Dendritic cell treated with granulocyte-macrophage colony-stimulating factor and Interleukin-4, amounts not matched to agents 40 ng/mL and 50 ng/mL, for 4 days (primary cell): ENCODE measurements at regions not wholly inside any gene's neighbourhood (a gene's known extent, or its start where the extent isn't known, plus 50 kb on each side); places are given as distances from the start of the nearest gene placed in this dataset.

Experiments used
- H3K27ac Mint-ChIP-seq: one replicate; pipeline ENCODE4 v1.8.0; 2022; ENCODE audit warnings: mild to moderate bottlenecking, mixed read lengths
- H3K27me3 Mint-ChIP-seq: one replicate; pipeline ENCODE4 v1.8.0; 2022; ENCODE audit warnings: mild to moderate bottlenecking, mixed read lengths
- H3K36me3 Mint-ChIP-seq: one replicate; pipeline ENCODE4 v1.8.0; 2022; ENCODE audit warnings: low read depth, mixed read lengths
- H3K4me1 Mint-ChIP-seq: one replicate; pipeline ENCODE4 v1.8.0; 2022; ENCODE audit warnings: low read depth, mixed read lengths
- H3K4me3 Mint-ChIP-seq: one replicate; pipeline ENCODE4 v1.8.0; 2022; ENCODE audit warnings: mild to moderate bottlenecking, moderate library complexity, mixed read lengths
- H3K9me3 Mint-ChIP-seq: one replicate; pipeline ENCODE4 v1.8.0; 2022; ENCODE audit warnings: mixed read lengths
- intact Hi-C: fragments of 100-400 bp; cut with micrococcal nuclease; formaldehyde crosslinking; loops from one replicate; pipeline ENCODE4 v1.15.0; 2022

- Mint-ChIP-seq H3K9me3 (no peaks in the 10 kb centered on the region), H3K4me1 (peaks cover 21% of the 10 kb centered on the region), H3K4me3 (peak overlapping the region; percentile 75), H3K36me3 (no peaks in the 10 kb centered on the region), H3K27ac (no peak overlapping the region), H3K27me3 (peaks cover 35% of the 10 kb centered on the region)
- intact Hi-C loops = no loop called here
Measured at GRCh38 chr9:84140535-84141101, 160.0 kb downstream of the RMI1 start.

- H3K4me3 Mint-ChIP-seq = no peak overlapping the region
Measured at GRCh38 chr9:84141741-84142370, 161.3 kb downstream of the RMI1 start.

GRCh38 chr9:84145031-84145430, 164.4 kb downstream of the RMI1 start:
- intact Hi-C loops = no loop called here
- Mint-ChIP-seq H3K27ac (no peak overlapping the region), H3K27me3 (peaks cover 23% of the 10 kb centered on the region), H3K36me3 (no peaks in the 10 kb centered on the region), H3K9me3 (no peaks in the 10 kb centered on the region), H3K4me3 (no peak overlapping the region), H3K4me1 (peaks cover 25% of the 10 kb centered on the region)

More at GRCh38 chr9:84141741-84142370, 161.3 kb downstream of the RMI1 start:
- Mint-ChIP-seq H3K36me3 (no peaks in the 10 kb centered on the region), H3K4me1 (peaks cover 27% of the 10 kb centered on the region), H3K27me3 (peaks cover 35% of the 10 kb centered on the region), H3K9me3 (no peaks in the 10 kb centered on the region), H3K27ac (no peak overlapping the region)
- intact Hi-C loops = no loop called here

DNA sequence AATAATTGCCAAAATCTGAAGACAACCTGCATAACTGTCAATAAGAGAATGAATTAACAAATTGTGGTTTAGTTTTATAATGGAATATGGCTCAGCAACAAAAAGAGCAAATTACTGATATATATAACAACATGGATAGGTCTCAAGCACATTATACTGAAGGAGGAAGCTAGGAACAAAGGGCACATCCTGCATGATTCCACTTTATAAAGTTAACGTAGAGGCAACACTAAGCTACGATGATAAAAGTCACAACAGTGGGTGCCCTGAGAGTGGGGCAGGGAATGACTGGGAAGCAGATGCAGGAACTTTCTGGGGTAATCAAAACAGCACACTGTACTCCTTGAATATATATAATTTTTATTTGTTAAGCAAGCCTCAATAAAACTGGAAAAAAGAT, 165.2 kb downstream of the RMI1 start:
- Mint-ChIP-seq H3K27ac (no peak overlapping the region), H3K36me3 (no peaks in the 10 kb centered on the region), H3K4me1 (peaks cover 18% of the 10 kb centered on the region), H3K4me3 (no peak overlapping the region), H3K9me3 (no peaks in the 10 kb centered on the region), H3K27me3 (peaks cover 16% of the 10 kb centered on the region)
- intact Hi-C loops = no loop called here

DNA sequence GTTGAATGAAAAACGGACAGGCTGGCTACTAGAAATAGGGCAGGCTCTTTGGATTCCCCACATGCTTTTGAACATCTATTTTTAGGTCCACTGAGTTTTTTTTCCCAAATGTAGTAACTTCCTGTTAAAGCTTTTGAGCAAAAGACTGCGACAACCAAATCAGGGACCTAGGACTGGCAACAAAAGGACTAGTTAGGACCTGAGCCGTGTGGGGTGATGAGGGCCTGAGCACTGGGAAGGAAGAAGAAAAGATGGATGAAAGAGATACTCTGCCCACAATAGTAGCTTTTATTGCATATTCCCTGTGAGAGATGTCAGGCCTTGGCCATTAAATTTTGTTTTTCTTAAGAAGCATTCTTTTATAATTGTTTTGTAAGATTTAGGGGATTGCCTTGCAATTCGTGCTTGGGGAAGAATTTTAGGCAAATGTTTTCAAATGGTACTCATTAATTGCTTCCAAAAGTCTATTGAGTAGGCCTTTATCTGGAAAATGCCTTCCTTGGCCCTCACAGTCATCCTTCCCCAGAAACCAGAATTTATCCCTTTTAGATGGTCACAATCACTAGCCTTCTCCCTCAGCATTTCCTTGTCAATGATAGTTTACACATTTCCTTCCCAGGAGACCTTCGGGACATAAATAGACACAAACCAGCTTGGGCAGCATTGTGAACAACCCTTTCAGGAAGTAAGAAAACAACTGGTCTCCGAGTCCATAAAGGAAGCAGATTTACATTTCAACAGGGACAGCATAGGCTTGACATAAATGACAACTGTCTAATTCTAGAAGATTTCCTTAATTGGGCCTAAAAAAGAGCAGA, 166.5 kb downstream of the RMI1 start:
- Mint-ChIP-seq H3K27ac (no peak overlapping the region), H3K4me1 (peaks cover 14% of the 10 kb centered on the region), H3K36me3 (no peaks in the 10 kb centered on the region), H3K9me3 (no peaks in the 10 kb centered on the region), H3K27me3 (peaks cover 7% of the 10 kb centered on the region), H3K4me3 (no peak overlapping the region)
- intact Hi-C loops = no loop called here

DNA sequence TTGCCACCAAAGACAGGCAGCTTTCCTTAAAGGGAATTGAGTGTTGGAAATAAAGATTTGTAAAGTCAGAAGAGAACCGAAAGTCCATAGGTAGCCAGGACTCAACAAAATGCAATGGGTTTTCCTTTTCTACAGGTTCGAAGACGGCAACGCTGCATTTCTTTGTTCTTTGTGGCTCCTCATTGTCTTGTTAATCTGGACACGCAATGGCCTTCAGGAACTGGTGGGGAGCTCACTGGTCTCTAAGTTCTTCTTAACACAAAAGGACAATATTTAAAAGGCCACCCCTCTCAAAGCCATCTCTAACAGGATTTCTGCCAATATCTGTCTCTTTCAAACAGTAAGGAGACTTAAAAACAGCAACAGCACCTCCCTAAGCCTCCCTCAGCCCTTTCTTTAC, 170.6 kb downstream of the RMI1 start:
- Mint-ChIP-seq H3K27ac (no peak overlapping the region), H3K4me3 (no peak overlapping the region), H3K9me3 (no peaks in the 10 kb centered on the region), H3K36me3 (no peaks in the 10 kb centered on the region), H3K27me3 (no peaks in the 10 kb centered on the region), H3K4me1 (peaks cover 14% of the 10 kb centered on the region)
- intact Hi-C loops = no loop called here

DNA sequence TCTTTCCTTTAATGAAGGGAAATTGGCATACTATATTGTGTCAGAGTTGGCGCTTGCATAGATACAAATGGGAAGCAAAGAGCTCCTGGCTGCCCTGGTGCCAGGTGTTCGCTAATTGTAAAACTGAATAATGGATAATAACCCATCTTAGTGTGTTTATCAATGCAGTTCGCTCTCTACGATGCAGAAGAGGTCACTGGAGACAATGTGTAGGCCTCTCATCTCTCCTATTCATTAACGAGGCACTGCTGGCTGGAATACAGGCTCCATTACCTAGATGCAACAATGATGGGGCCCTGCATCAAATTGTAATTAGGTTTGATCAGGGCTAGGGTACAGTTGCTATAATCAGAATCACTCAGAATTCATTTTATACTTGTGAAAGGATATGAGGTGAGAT, 171.0 kb downstream of the RMI1 start:
- no peak overlapping the region for H3K27ac Mint-ChIP-seq
- no peaks in the 10 kb centered on the region for H3K36me3 Mint-ChIP-seq
- no peak overlapping the region for H3K4me3 Mint-ChIP-seq
- intact Hi-C loops = no loop called here
- peaks cover 10% of the 10 kb centered on the region for H3K4me1 Mint-ChIP-seq
- H3K9me3 Mint-ChIP-seq = no peaks in the 10 kb centered on the region
- no peaks in the 10 kb centered on the region for H3K27me3 Mint-ChIP-seq

- intact Hi-C loops = no loop called here
- Mint-ChIP-seq H3K36me3 (no peaks in the 10 kb centered on the region), H3K27ac (no peak overlapping the region), H3K4me3 (no peak overlapping the region), H3K4me1 (peaks cover 5% of the 10 kb centered on the region), H3K27me3 (no peaks in the 10 kb centered on the region), H3K9me3 (no peaks in the 10 kb centered on the region)
Measured at GRCh38 chr9:84152204-84152603, 171.6 kb downstream of the RMI1 start.

- Mint-ChIP-seq H3K4me3 (no peak overlapping the region), H3K36me3 (no peaks in the 10 kb centered on the region), H3K4me1 (no peaks in the 10 kb centered on the region), H3K9me3 (no peaks in the 10 kb centered on the region), H3K27me3 (no peaks in the 10 kb centered on the region), H3K27ac (no peak overlapping the region)
- intact Hi-C loops = no loop called here
Measured at GRCh38 chr9:84153885-84154284, 173.3 kb downstream of the RMI1 start.

DNA sequence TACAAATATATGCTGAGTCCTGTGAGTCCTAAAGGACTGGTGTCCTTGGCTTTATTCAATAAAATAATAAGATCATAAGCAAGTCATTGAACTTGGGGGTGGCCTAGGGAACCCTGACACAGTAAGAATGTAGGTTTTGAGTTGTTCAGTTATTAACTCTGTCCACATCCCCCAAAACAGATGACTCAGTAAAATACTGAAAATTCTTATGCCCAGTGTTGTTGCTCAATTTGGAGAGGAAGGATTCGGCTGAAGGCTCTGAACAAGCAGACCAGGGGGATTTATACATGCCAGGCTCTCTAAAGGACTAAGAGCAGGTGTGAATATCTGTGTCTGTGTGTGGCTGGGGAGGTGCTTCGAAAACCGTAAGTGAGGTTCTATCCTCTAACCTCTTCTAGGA, 173.7 kb downstream of the RMI1 start:
- no peak overlapping the region for H3K27ac Mint-ChIP-seq
- intact Hi-C loops = no loop called here
- H3K36me3 Mint-ChIP-seq = no peaks in the 10 kb centered on the region
- H3K4me3 Mint-ChIP-seq = no peak overlapping the region
- H3K4me1 Mint-ChIP-seq = no peaks in the 10 kb centered on the region
- H3K27me3 Mint-ChIP-seq = peaks cover 4% of the 10 kb centered on the region
- no peaks in the 10 kb centered on the region for H3K9me3 Mint-ChIP-seq

- H3K4me1 Mint-ChIP-seq = no peaks in the 10 kb centered on the region
Measured at GRCh38 chr9:84163052-84163650, 177.4 kb downstream of the SLC28A3 start.

DNA sequence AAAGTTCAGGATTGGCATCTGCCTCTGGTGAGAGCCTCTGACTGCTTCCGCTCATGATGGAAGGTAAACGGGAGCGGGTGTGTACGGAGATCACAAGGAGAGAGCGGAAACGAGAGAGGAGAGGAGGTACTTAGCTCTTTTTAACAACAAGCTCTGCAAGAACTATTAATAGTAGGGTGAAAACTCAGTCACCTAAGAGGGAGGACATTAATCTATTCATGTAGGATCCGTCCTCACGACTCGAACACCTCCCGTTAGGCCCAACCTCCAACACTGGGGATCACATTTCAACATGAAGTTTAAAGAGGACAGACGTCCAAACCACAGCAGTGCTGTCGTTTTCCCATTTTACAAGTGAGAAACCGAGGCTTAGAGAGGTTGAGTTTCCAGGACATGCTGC, 173.7 kb downstream of the SLC28A3 start:
- intact Hi-C loops = no loop called here
- Mint-ChIP-seq H3K27me3 (no peaks in the 10 kb centered on the region), H3K4me3 (no peak overlapping the region), H3K27ac (no peak overlapping the region), H3K4me1 (no peaks in the 10 kb centered on the region), H3K36me3 (no peaks in the 10 kb centered on the region), H3K9me3 (no peaks in the 10 kb centered on the region)

More at GRCh38 chr9:84163052-84163650, 177.4 kb downstream of the SLC28A3 start:
- intact Hi-C loops = no loop called here
- Mint-ChIP-seq H3K4me3 (no peak overlapping the region), H3K36me3 (no peaks in the 10 kb centered on the region), H3K27ac (no peak overlapping the region), H3K9me3 (no peaks in the 10 kb centered on the region), H3K27me3 (peaks cover 7% of the 10 kb centered on the region)

DNA sequence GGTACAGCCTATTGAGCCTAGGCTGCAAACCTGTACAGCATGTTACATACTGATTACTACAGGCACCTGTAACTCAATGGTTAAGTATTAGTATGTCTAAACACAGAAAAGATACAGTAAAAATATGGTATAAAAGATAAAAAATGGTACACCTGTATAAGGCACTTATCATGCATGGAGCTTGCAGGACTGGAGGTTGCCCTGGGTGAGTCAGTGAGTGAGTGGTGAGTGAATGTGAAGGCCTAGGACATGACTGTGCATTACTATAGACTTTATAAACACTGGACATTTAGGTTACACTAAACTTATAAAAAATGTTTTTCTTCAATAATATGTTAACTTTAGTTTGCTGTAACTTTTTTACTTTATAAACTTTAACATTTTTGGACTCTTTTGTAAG, 171.3 kb downstream of the SLC28A3 start:
- Mint-ChIP-seq H3K27ac (no peak overlapping the region), H3K27me3 (no peaks in the 10 kb centered on the region), H3K36me3 (no peaks in the 10 kb centered on the region), H3K9me3 (no peaks in the 10 kb centered on the region), H3K4me3 (no peak overlapping the region), H3K4me1 (peaks cover 6% of the 10 kb centered on the region)
- intact Hi-C loops = no loop called here

GRCh38 chr9:84170521-84171141, 169.9 kb downstream of the SLC28A3 start:
- H3K4me1 Mint-ChIP-seq = peaks cover 6% of the 10 kb centered on the region
- no peaks in the 10 kb centered on the region for H3K9me3 Mint-ChIP-seq
- intact Hi-C loops = no loop called here
- no peak overlapping the region for H3K27ac Mint-ChIP-seq
- no peak overlapping the region for H3K4me3 Mint-ChIP-seq
- no peaks in the 10 kb centered on the region for H3K27me3 Mint-ChIP-seq
- no peaks in the 10 kb centered on the region for H3K36me3 Mint-ChIP-seq
